HG02870 (cell line): ENCODE measurements at regions not wholly inside any gene's neighbourhood (a gene's known extent, or its start where the extent isn't known, plus 50 kb on each side); places are given as distances from the start of the nearest gene placed in this dataset.

Experiments
- ATAC-seq: cut with Tn5 transposase; IDR thresholded peaks from one replicate; pipeline ENCODE4 v1.9.1; 2021; ENCODE audit warnings: mild to moderate bottlenecking, moderate library complexity; ENCODE audit not compliant: unreplicated experiment

DNA sequence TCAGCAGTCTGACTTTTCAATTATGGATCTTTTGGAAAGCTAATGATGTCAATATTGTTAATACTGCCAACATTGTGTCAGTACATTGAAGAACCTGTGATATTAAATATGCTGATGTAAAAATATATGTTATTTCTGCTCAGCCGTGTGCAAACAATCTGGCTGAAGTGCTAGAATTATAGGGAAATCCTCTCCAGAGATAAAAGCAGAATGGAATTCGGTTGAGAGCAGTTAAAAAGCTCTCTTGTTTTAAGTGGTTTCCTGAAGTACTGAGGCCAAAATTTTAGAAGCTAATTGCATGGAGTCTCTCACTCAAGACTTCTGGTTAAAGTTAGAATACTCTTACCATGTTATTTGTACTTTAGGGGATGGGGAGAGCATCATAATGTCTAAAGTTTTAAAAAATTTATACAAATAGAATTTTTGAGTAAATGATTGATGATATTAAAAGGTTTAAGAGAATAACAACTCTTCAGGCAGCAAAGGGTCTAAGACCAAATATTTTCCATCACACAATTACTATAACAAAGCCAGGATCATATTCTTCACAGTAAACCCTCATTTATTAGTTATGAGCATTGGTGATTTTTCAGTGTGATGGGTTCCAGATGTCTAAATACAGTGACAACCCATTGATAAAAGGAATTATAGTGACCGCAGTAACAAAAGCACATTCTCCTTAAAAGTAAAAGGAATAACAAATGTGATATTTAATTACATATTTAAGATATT is 834.2 kb upstream of the CXADR start:
- no peak for ATAC-seq

DNA sequence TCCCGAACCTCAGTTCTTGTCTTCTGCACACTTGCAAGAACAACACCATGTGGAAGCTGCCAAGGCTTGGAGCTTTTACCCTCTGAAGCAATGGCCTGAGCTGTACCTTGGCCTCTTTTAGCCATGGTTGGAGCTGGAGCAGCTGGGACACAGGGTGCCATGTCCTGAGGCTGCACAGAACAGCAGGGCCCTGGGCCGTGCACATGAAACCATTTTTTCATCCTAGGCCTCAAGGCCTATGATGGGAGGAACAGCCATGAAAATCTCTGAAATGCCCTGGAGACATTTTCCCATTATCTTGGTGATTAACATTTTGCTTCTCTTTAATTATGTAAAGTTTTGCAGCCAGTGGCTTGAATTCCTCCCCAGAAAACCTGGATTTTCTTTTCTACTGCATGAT is 817.8 kb upstream of the CXADR start:
- no peak for ATAC-seq

DNA sequence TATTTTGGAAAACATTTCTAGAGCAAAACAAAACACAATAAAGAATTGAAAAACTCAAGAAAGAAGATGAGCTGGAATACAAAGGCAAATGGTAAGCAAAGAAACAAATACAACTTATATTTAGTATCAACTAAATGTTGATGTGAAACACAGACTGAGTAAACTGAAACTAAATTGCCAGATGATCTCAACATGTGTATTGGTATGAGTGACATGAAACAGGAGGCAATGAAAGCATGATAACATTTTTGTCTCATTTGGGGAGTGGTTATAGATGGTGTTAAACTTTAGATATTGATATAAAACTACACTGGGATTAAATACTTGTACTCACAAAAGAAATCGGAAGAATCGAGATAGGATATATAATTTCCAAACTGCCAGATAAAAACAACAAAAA is 805.6 kb upstream of the CXADR start:
- no peak for ATAC-seq

DNA sequence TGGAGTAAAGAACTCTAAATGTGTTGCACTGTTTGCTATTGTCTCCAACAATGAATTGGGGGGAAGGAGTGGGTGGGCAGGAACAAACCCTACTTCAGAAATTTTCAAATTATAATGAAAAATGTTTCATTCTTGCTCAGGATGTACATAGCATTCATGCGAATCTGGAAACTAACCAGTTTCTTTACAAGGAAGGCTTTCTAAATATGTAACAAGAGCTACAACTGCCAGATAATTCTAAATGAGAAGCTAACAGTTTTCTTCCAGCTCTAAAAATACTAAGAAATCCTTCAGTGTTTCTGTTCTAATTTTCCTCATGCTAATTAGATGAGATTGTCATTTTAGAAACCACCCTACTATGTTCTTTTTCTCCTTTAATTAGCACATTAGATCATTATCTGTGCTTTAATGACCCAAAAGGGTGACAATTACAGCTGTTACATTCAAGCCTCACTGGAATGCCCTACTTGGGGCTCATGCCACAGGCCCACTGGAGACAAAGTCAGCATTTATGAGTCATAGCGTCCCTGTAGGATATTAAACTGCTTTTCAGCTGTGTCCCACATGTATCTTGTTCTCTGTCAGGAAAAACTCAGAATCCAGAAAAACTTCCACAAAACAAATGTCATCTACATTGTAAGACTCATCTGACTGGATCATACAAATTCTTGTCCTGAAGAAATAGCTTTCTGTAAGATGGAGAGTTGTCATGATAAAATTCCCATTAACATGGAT is 804.6 kb upstream of the CXADR start:
- ATAC-seq: no peak

DNA sequence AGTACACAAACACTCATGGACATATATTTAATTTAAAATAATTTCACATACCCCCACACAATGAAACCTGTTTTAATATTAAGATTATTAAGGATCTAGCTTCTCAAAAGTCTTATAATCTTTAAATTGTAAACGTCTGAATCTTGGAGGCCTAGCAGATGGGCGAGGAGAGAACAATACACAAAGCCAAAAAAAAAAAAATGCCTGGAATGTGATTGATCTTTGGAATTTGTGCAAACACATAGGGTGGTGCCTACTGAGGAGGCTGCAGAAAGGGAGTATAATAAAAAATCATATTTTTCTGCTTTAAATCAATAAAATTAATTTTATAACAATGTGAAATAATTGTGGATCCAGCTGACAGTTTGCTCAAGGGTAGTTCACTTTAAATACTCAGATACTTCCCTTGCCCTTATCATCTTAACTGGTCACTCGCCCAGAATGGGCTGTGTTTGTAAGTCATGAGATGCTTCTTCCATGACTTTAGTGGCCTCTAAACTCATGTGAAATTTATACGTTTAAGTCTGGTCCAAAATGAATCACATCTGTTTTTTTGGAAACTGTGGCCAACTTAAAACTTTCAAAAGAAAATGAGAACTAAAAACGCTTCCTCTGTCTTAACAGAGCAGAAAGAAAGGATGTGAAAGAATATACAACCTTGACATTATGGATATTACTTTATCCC is 802.8 kb upstream of the CXADR start:
- ATAC-seq: no peak

DNA sequence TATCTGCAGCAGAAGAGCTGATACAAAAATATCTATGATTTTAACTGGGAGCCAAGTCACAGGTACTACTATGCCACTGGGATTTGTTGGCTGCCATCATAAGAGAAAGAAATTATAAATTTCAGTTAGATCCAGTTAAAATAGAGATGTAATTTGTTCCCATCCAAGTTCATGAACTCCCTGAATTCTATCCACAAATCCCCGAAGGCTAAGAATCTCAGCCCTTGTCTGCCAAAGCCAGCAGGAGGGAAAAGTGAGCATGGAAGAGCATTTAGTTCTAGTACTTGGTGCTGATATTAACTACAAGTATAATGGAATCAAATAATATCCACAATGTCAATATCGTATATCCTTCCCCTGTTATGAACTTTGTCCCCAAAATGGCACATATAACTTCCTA is 801.1 kb upstream of the CXADR start:
- ATAC-seq: no peak

DNA sequence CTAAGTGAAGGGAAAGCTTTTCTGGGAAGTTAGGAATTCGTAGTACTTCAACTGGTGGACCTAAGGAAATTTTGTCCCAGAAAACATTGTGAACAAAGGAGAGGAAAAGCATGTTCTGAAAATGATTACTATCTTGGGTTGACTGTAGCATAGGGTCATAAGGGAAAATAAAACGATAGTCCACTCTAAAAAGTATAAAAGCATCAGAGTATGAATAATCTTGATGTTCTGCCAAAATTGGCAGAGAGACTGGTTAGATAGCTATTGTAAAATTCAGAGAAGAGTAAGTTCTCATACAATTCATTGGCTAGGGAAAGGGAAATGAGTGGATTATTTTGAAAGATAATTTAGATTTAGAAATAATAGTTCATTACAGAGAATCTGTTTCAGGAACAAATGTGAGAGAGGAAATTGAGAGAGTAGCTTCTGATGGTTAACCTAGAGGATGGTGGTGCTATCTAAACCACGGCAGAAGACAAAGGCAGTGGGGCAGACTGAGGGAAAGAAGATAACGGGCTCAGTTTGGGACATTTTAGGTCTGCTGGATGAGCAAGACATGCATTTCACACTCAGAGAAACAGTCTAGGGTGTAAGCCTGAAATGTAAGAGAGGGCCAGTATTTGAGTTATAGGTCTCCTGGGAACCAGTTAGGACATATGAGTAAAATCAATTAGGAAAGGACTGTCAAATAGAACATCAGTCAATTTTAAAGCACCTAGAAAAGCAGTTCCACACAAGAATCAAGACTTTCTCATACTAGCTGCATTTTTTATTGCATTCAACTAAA is 799.3 kb upstream of the CXADR start:
- no peak for ATAC-seq

DNA sequence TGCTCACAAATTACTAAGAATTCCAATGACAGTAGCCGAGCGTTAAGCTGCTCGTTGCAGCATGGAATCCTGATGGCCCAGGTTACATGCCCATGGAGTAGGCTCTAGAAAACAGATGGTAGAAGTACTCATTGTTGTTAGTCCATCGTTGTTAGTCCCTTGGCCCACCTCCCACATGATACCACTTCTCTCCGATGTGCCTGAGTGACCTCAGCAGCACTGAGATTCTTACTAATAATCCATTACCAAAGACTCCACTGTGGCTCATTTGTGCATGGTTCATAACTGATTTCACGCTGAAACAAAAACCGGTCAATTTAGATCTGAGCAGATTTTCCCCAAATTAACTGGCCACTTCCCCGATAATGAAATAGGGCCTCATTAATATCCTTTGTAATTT is 772.3 kb upstream of the CXADR start:
- ATAC-seq: no peak

DNA sequence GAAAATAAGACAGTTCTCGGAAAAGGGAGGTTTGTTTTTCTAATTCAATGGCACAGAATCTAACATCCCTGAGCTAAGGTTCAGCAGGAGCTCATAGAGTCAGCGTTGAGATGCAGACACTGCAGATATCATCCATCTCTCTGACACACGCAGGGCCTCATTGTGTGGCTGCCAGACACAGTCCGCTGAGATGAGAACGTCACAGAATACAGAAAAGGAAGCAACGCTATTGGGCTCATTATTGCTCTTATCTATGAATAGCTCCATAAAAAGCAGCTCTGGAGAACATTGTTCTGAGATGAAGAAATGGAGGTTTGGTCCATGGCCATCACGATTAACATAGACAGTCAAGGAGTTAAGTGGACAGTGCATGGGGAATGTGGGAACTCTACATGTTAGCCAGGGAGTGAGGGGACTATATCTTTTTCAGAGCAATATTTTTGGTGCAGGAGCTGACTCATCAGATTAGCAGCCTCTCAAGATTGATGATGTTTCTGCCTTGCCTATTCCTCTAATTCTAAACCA is 771.6 kb upstream of the CXADR start:
- no peak for ATAC-seq

DNA sequence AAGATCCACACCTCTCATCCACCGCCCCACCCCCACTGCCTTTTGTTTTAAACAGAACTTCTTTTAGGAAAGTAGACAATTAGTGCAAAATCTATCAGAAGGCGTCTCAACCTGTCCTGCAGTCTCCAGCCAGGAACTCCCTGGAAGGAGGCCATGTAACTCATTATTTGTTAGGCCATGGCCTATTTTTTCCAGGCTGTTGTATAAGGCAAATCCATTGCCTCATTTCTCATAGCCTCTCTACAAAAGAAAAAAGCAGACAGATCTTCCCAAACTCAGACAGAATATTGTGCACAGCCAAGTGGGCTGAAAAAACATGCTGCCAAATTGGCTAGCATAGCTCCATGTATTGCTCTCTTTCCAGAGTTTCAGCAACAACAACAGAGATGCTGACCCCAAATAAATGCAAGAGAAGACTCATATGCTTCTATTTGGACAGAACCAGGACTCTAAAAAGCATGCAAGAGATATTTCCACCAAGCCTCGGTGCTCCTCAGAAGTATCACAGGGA is 770.7 kb upstream of the CXADR start:
- no peak for ATAC-seq

DNA sequence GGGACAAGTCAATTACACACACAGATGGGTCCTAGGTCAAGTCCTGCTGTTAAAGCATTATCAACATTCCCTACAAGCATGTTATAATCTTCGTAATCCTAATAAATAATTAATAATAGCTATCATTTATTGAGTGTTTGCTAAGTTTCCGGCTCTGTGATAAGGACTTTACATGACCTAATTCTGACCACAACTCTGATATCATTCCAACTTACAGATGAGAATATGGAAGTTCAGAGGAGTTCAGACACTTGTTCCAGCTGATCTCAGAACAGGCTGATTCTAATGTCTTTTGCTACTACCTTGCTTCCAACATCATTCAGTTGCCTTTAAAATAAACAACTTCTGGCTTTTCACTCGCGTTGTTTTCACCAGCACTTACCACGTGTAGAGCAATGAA is 770.1 kb upstream of the CXADR start:
- ATAC-seq: no peak

DNA sequence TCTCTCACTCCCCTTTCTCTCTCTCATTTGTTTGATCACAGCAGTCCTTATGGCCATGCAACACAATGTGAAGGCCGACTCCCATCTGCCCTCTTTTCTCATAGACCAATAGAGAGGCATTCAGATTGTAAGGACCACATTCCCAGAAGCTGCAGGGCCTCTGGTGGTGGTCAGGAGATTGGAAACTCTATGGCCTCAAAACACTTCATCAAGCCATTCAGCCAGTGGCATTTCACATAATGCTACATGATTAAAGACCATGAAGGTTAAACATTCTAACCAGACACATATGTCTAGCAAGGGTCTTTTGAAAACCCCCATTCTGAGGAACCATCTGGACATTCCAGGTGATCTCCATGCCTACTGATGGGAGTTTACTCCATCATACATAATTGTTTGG is 769.5 kb upstream of the CXADR start:
- ATAC-seq: no peak

DNA sequence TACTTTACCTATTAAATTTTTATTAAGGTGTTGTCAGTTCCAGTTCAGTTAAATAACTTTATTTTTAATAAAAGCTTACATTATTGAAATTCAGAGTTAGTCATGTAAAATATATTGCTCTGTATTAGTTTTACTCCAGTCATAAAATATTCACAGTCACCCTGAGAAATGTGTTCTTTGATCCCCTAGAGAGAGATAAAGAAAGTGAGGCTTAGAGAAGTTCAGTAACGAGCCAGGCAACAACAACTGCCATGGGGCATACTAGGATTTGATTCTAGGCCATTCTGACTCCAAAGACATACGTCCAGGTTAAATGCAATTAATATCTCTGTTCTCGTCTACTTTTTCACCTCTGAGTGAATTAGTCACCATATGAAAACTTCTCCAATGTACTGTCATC is 761.9 kb upstream of the CXADR start:
- no peak for ATAC-seq

DNA sequence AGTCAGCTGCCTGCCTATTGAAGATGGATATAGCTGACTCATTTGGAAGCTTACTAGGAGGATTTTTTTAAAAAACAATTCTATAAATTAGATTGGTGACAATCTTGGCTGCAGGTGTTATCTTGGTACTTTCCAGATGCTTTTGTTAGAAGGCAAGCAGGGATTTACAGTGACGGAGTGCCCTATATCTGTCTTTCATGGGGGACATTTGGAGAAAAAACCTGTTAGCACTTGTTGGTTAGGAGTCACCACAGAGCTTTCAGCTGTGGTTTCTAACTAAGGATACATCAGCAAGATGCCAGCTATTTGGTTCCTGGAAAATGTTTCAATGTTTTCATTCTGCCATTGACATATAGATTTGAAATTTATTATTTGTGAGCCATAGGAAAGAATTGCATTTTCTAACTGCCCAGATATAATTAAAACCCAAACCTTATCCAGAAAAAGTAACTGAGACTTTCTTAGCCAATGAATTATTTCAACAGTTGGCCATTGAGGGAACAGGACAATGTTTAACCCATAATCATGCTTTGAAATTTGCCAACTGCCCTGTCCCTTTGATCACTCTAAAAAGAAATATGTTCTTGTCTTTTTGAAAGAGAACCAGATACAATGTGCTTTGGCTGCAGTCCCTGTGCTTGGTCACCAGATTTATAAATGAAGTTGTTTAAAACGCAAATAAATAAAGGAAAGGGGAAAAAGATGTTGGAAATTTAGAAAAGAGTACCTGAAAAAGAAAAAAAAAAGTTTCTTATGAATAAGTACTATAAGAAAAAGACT is 761.0 kb upstream of the CXADR start:
- no peak for ATAC-seq

DNA sequence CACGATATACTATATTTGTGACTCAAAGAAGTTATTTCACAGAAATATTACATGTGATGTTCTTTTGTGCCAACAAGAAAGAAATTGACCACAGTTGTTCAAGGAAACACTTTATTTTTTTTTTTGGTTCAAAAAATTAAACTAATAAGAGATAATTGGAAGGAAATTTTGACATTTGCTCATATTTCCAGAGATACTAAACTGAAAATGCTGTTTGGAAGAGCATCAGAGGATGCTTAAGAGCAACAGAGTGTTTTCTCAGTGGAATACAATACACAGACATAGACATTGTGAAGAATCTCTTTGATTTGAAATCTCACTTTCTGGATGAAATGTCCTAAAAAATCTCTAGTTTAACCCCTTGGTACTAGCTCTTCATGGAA is 760.4 kb upstream of the CXADR start:
- ATAC-seq: no peak

DNA sequence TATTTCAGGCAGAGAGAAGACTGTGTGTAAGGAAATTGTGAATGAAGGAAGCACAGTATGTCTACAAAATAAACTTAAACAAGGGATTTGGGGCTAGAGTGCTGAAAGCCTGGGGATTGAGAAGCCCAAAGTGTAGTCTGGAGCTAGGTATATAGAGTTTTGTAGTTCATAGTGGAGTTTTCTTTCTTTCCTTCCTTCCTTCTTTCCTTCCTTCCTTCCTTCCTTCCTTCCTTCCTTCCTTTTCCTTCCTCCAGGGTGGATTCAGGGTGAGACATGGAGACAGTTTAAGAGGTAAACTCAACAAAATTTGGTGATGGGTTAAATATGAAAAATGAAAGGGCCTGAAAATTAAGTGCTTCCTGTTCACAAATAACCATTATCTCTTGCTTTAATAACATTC is 757.8 kb upstream of the CXADR start:
- no peak for ATAC-seq

DNA sequence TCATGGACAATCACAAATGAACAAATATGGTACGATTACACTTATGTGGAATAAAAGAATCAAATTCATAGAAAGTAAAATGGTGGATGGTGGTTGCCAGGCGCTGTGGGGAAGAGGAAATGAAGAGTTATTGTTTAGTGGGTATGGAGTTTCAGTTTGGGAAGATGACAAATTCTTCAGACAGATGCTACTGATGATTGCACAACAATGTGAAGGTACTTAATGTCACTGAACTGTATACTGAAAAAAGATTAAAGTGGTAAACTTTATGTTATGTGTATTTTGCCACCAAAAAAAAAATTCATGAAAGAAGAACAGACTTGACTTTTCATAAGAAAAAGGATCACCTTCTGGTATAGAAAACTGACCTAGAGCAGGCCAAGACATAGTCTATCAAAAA is 745.6 kb upstream of the CXADR start:
- no peak for ATAC-seq

DNA sequence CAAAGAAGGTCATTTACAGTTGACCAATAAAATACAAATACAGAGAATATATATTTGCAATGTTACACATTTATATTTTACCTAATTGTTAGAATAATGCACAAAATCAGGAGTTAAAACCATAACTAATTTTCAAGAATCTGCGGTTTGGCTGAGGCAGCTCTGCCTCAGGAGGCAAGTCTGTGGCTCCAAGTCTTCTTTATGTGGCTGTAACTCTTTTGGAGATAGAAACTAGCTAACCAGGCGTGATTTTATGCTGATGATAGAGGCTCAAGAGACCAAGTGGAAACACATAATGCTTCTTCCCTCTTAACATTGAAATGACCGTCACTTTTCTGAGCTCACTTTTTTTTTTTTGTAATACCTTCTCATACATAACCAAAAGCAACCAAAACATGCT is 744.7 kb upstream of the CXADR start:
- ATAC-seq: no peak

DNA sequence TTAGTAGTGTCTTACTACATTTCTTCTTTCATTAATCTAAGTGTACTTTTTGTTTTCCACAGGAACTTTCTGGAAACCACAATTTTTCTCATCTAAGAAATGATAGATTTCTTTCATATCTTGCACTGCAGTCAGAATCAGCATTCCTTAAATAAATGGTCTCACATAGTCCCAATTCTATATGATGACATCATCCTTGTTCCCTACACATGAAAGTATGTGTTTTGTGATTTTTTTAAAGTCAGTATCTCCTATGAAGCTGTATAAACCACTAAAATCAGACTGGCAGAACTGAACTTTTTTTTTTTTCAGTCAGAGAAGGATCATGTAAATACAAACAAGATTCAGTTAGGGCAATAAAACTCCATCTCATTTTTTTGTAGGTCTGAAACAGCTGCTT is 742.6 kb upstream of the CXADR start:
- ATAC-seq: no peak

DNA sequence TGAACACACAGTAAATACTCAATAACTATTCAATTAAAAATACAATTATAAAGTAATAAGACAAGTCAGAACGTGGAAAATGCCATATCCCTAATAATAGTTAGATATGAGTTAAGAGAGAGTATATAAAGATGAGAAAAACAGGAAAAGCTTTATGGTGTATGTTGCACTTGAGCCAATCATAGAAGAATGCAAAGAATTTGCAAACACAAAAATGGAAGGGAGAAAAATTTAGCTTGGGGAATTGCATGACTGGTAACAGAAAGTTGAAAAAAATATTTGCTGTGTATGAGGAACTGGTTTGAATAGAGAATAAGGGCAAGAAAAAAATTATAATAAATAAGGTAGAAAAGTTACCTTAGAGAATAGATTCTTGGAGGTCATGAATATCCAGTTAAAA is 739.6 kb upstream of the CXADR start:
- no peak for ATAC-seq
